ENCODE measurements at regions not wholly inside any gene's neighbourhood (a gene's known extent, or its start where the extent isn't known, plus 50 kb on each side); places are given as distances from the start of the nearest gene placed in this dataset.

DNA sequence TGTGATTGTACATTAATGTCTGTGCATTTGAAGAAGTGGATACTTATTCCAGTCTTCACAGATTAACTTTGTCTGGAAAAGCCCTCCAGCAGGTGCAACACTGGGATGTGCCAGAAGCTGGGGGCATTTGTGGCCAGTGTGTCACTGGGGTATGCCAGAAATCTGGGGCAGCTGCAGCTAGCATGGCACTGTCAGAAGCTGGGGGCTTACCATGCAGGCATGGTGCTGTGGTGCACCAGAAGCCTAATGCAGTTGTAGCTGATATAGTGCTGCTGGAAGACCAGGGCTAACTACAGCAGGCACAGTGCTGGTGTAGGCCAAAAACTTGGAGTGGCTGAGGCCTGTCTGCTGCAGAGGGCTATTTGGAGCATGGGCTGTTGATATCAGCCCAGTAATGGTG lies 270.1 kb downstream of the STK31 start:
- CTCF ChIA-PET, result no interaction called here
- no TSS peak for BruUV-seq (replicated peaks)
- DNase-seq (ENCODE audit: low read depth, low spot score) (no peak), FAIRE-seq (no peak)
- Histone ChIP-seq H3K4me2 (ENCODE audit: insufficient read depth, low read length) (no peak overlapping the region), H3K79me2 (ENCODE audit: control insufficient read depth, insufficient read depth, low read length) (no peaks in the 10 kb centered on the region), H3K4me3 (replicated peaks in 1 of 3; ENCODE audit: insufficient read depth in 1 of 3, low read depth in 1 of 3, low read length in 3 of 3) (no peak overlapping the region), H4K20me1 (replicated peaks; ENCODE audit: control insufficient read depth, extremely low read depth, insufficient read depth, low read length) (no peaks in the 10 kb centered on the region), H3K4me1 (ENCODE audit: control insufficient read depth, extremely low read depth, insufficient read depth, low read length) (no peaks in the 10 kb centered on the region), H2AFZ (ENCODE audit: low read depth, low read length) (no peak overlapping the region), H3K36me3 (ENCODE audit: control insufficient read depth in 2 of 2, extremely low read depth in 1 of 2, insufficient read depth in 2 of 2, low read length in 2 of 2) (no peaks in the 10 kb centered on the region), H3K9ac (replicated peaks; ENCODE audit: extremely low read depth, insufficient read depth, low read length) (no peak overlapping the region), H3K9me3 (replicated peaks; ENCODE audit: control insufficient read depth, insufficient read depth, low read length) (no peaks in the 10 kb centered on the region), H3K27me3 (ENCODE audit: control insufficient read depth in 2 of 2, insufficient read depth in 2 of 2, low read length in 2 of 2) (no peaks in the 10 kb centered on the region), H3K9me1 (replicated peaks; ENCODE audit: control insufficient read depth, extremely low read depth, insufficient read depth, low read length) (no peaks in the 10 kb centered on the region), H3K27ac (ENCODE audit: insufficient read depth, low read depth, low read length) (no peak overlapping the region)
- TF ChIP-seq MYC (IDR thresholded peaks at IDR 0.05; ENCODE audit: low read depth, low read length) (no peak), EZH2 (IDR thresholded peaks at IDR 0.05; ENCODE audit: borderline replicate concordance, low read depth, low read length, severe bottlenecking) (no peak), FOS (IDR thresholded peaks at IDR 0.05; ENCODE audit: borderline replicate concordance, insufficient read depth, low read length) (no peak), POLR2A (IDR thresholded peaks at IDR 0.05; ENCODE audit: low read depth, low read length) (no peak), GATA2 (IDR thresholded peaks at IDR 0.05; ENCODE audit: insufficient read depth, insufficient read length, low read depth, low read length) (no peak), JUN (IDR thresholded peaks at IDR 0.05; ENCODE audit: borderline replicate concordance, insufficient read depth, insufficient read length, low read depth) (no peak), POLR2AphosphoS5 (IDR thresholded peaks at IDR 0.05; ENCODE audit: insufficient read depth, low read depth, low read length) (no peak)
- TF ChIP-seq, protein P1, sequence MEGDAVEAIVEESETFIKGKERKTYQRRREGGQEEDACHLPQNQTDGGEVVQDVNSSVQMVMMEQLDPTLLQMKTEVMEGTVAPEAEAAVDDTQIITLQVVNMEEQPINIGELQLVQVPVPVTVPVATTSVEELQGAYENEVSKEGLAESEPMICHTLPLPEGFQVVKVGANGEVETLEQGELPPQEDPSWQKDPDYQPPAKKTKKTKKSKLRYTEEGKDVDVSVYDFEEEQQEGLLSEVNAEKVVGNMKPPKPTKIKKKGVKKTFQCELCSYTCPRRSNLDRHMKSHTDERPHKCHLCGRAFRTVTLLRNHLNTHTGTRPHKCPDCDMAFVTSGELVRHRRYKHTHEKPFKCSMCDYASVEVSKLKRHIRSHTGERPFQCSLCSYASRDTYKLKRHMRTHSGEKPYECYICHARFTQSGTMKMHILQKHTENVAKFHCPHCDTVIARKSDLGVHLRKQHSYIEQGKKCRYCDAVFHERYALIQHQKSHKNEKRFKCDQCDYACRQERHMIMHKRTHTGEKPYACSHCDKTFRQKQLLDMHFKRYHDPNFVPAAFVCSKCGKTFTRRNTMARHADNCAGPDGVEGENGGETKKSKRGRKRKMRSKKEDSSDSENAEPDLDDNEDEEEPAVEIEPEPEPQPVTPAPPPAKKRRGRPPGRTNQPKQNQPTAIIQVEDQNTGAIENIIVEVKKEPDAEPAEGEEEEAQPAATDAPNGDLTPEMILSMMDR (IDR thresholded peaks at IDR 0.05; ENCODE audit: extremely low read depth in 1 of 2, insufficient read depth in 1 of 2, low read depth in 1 of 2, low read length in 2 of 2), result no peak
- TF ChIP-seq, protein P2, sequence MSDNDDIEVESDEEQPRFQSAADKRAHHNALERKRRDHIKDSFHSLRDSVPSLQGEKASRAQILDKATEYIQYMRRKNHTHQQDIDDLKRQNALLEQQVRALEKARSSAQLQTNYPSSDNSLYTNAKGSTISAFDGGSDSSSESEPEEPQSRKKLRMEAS (IDR thresholded peaks at IDR 0.05; ENCODE audit: insufficient read depth, insufficient read length), result no peak
- POLR2A ChIA-PET, result no interaction called here
- intact Hi-C loops (cut with micrococcal nuclease) (no loop called here), dilution Hi-C loops (cut with MboI; ENCODE audit: extremely low pct_ligation_motif_present, low sequenced_read_pairs) (no loop called here)

Data from endothelial cell of umbilical vein (primary cell).